ENCODE measurements at regions not wholly inside any gene's neighbourhood (a gene's known extent, or its start where the extent isn't known, plus 50 kb on each side); places are given as distances from the start of the nearest gene placed in this dataset.

- H3K9me3 ChIP-seq (ENCODE audit: control insufficient read depth, insufficient read depth, low read depth, low read length): no peaks in the 10 kb centered on the region
- H3K4me1 ChIP-seq (ENCODE audit: control insufficient read depth, insufficient read depth, low read length): no peaks in the 10 kb centered on the region
- POLR2A ChIA-PET: no interaction called here
- TF ChIP-seq ZNF280D (tag by site-specific recombination; IDR thresholded peaks at IDR 0.05) (no peak), ZNF571 (tag by site-specific recombination; IDR thresholded peaks at IDR 0.05) (no peak), ZNF449 (tag by site-specific recombination; IDR thresholded peaks at IDR 0.05) (no peak), MZF1 (tag by site-specific recombination; IDR thresholded peaks at IDR 0.05; ENCODE audit: borderline replicate concordance) (no peak), GFI1B (tag by site-specific recombination; IDR thresholded peaks at IDR 0.05) (no peak), ZNF248 (tag by site-specific recombination; IDR thresholded peaks at IDR 0.05) (no peak), ZNF664 (tag by site-specific recombination; IDR thresholded peaks at IDR 0.05) (no peak), ZNF660 (tag by site-specific recombination; IDR thresholded peaks at IDR 0.05) (no peak), ZNF623 (tag by site-specific recombination; IDR thresholded peaks at IDR 0.05) (no peak), HIC1 (tag by site-specific recombination; IDR thresholded peaks at IDR 0.05) (no peak), CTCF (tag by site-specific recombination; IDR thresholded peaks at IDR 0.05) (no peak), ZSCAN16 (tag by site-specific recombination; IDR thresholded peaks at IDR 0.05) (no peak), MEIS1 (CRISPR knock-in tag; IDR thresholded peaks at IDR 0.05; ENCODE audit: borderline replicate concordance) (no peak), PRDM6 (tag by site-specific recombination; IDR thresholded peaks at IDR 0.05) (no peak), ZNF518A (tag by site-specific recombination; conservative IDR thresholded peaks at IDR 0.05; ENCODE audit: low read depth) (no peak), ZFP41 (tag by site-specific recombination; IDR thresholded peaks at IDR 0.05; ENCODE audit: borderline replicate concordance) (no peak)
- CTCF ChIA-PET: interaction anchor here (0.6 kb wide), 1 partner anchor 1112 kb away, joined by 5 read pairs; no protein-coding TSS in a partner anchor
- no peaks in the 10 kb centered on the region for H3K36me3 ChIP-seq (ENCODE audit: control insufficient read depth in 2 of 2, insufficient read depth in 1 of 2, low read length in 2 of 2)
- no peak overlapping the region for H3K27ac ChIP-seq (ENCODE audit: extremely low read depth, low read depth, low read length)
- H3K4me3 ChIP-seq (ENCODE audit: low read depth, low read length): no peak overlapping the region
Measured at GRCh38 chr5:4230786-4231641, 635.4 kb downstream of the IRX1 start.
